Activated CD8-positive, alpha-beta T cell treated with anti-CD3 and anti-CD28 coated beads for 36 hours (primary cell): ENCODE measurements at regions not wholly inside any gene's neighbourhood (a gene's known extent, or its start where the extent isn't known, plus 50 kb on each side); places are given as distances from the start of the nearest gene placed in this dataset.

Source experiments
- ATAC-seq: fragments of 200-7000 bp; cut with Tn5 transposase; one replicate; pipeline ENCODE4 v1.10.0; 2021; ENCODE audit warnings: mild to moderate bottlenecking, moderate library complexity
- CTCF ChIA-PET: fragments of 350-600 bp; sonication (Branson Sonifier 250); formaldehyde crosslinking; loops from one replicate; lab custom pipeline; 2021; ENCODE audit warnings: antibody characterized with exemption; lab: Charles Lee
- POLR2A ChIA-PET: fragments of 350-600 bp; sonication (Branson Sonifier 250); formaldehyde crosslinking; loops from one replicate; lab custom pipeline; 2021; ENCODE audit warnings: antibody characterized with exemption; lab: Charles Lee
- DNase-seq: peaks from one replicate; pipeline ENCODE4 v3.0.0-alpha.2; 2020
- H3K27ac Mint-ChIP-seq: one replicate; pipeline ENCODE4 v1.8.0; 2021; ENCODE audit warnings: mild to moderate bottlenecking, mixed read lengths
- H3K27me3 Mint-ChIP-seq: one replicate; pipeline ENCODE4 v1.8.0; 2021; ENCODE audit warnings: mixed read lengths
- H3K36me3 Mint-ChIP-seq: one replicate; pipeline ENCODE4 v1.8.0; 2021; ENCODE audit warnings: low read depth, mixed read lengths
- H3K4me1 Mint-ChIP-seq: one replicate; pipeline ENCODE4 v1.8.0; 2021; ENCODE audit warnings: low read depth, mixed read lengths
- H3K4me3 Mint-ChIP-seq: one replicate; pipeline ENCODE4 v1.8.0; 2021; ENCODE audit warnings: mild to moderate bottlenecking, moderate library complexity, mixed read lengths
- H3K9me3 Mint-ChIP-seq: one replicate; pipeline ENCODE4 v1.8.0; 2021; ENCODE audit warnings: mixed read lengths
- intact Hi-C: fragments of 100-400 bp; cut with micrococcal nuclease; formaldehyde crosslinking; loops from one replicate; pipeline ENCODE4 v1.10.0; 2022
- TF ChIP-seq, protein P1 (sequence below): fragments of 200-600 bp; IDR thresholded peaks from one replicate; pipeline ENCODE4 v1.8.0; 2022; ENCODE audit warnings: antibody characterized with exemption, mild to moderate bottlenecking

DNA sequence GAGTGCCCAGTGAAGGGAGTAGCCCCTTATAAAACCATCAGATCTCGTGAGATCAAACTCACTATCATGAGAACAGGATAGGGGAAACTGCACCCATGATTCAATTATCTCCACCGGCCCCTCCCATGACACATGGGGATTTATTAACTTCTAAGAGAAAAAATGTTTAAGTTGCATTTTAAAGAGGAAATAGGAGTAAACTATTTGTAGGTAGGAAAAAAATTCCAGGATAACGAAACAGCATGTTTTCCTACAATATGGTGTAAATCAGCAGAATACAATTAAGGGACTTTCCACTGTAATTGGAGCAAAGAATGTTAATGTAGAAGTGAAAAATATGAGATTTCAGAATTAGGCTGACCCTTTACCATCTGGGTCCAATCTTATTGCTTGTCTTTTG lies 63.9 kb downstream of the FBXO5 start:
- no peaks in the 10 kb centered on the region for H3K36me3 Mint-ChIP-seq
- no peak for ATAC-seq
- no peak for DNase-seq
- POLR2A ChIA-PET: no interaction called here
- no peaks in the 10 kb centered on the region for H3K4me1 Mint-ChIP-seq
- CTCF ChIA-PET: no interaction called here
- TF ChIP-seq, protein P1, sequence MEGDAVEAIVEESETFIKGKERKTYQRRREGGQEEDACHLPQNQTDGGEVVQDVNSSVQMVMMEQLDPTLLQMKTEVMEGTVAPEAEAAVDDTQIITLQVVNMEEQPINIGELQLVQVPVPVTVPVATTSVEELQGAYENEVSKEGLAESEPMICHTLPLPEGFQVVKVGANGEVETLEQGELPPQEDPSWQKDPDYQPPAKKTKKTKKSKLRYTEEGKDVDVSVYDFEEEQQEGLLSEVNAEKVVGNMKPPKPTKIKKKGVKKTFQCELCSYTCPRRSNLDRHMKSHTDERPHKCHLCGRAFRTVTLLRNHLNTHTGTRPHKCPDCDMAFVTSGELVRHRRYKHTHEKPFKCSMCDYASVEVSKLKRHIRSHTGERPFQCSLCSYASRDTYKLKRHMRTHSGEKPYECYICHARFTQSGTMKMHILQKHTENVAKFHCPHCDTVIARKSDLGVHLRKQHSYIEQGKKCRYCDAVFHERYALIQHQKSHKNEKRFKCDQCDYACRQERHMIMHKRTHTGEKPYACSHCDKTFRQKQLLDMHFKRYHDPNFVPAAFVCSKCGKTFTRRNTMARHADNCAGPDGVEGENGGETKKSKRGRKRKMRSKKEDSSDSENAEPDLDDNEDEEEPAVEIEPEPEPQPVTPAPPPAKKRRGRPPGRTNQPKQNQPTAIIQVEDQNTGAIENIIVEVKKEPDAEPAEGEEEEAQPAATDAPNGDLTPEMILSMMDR: no peak
- no peak overlapping the region for H3K4me3 Mint-ChIP-seq
- H3K9me3 Mint-ChIP-seq: peaks cover 6% of the 10 kb centered on the region
- intact Hi-C loops: no loop called here
- no peak overlapping the region for H3K27ac Mint-ChIP-seq
- H3K27me3 Mint-ChIP-seq: peaks cover 19% of the 10 kb centered on the region

DNA sequence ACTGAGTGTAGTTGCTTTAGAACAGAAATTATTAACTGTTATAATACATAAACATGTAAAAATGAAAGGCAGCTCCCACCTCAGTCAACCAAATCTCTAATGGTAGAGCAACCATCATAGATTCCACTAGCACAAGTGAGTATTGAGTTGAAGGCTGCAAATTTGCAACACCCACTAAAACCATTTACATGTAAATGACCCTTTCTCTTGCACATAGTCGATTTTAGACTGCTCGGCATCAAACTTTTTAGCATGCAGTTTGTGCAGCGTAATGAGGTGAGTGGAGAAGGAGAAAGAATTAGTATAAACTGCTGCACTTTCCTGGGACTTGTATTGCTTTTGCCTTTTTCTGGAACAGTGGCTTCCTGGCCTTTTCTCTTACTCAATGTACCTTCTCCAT lies 62.8 kb downstream of the FBXO5 start:
- Mint-ChIP-seq H3K27me3 (peaks cover 12% of the 10 kb centered on the region), H3K4me1 (no peaks in the 10 kb centered on the region), H3K36me3 (no peaks in the 10 kb centered on the region), H3K9me3 (no peaks in the 10 kb centered on the region), H3K27ac (no peak overlapping the region), H3K4me3 (no peak overlapping the region)
- ChIA-PET POLR2A (no interaction called here), CTCF (interaction anchor here (0.6 kb wide), 1 partner anchor 28 kb away, joined by 3 read pairs; no protein-coding TSS in a partner anchor)
- TF ChIP-seq, protein P1: no peak
- intact Hi-C loops: no loop called here
- no peak for ATAC-seq
- no peak for DNase-seq
